OCI-LY7 (cell line): ENCODE measurements at regions not wholly inside any gene's neighbourhood (a gene's known extent, or its start where the extent isn't known, plus 50 kb on each side); places are given as distances from the start of the nearest gene placed in this dataset.

Experiments used
- BruUV-seq: library from RNA; stranded (reverse); fragments of 400-500 nt; replicated peaks from 2 replicates; lab custom pipeline; 2021; lab: Mats Ljungman, UMichigan
- CTCF ChIA-PET: fragments of 300-600 bp; sonication (Branson Sonifier 250); formaldehyde crosslinking; loops from one replicate; lab custom pipeline; 2022; ENCODE audit warnings: antibody characterized with exemption; ENCODE audit not compliant: unreplicated experiment; lab: Charles Lee
- POLR2A ChIA-PET: fragments of 300-600 bp; sonication (Branson Sonifier 250); formaldehyde crosslinking; loops from one replicate; lab custom pipeline; 2022; ENCODE audit warnings: antibody characterized with exemption; lab: Charles Lee
- DNase-seq: peaks from one replicate; pipeline ENCODE4 v3.0.0-alpha.2; 2015; ENCODE audit warnings: low spot score
- H2AFZ ChIP-seq: fragments of 200-600 bp; sonication (generic), shearing (Covaris generic); 2 replicates; pipeline ENCODE4 v1.6.1; 2014; ENCODE audit warnings: mild to moderate bottlenecking, antibody characterized with exemption, low read length, moderate library complexity
- H3K27ac ChIP-seq: fragments of 200-600 bp; sonication (generic); 2 replicates; pipeline ENCODE4 v1.5.1; 2014; ENCODE audit warnings: mixed run types, low read depth, mild to moderate bottlenecking, moderate library complexity, low read length, inconsistent platforms; ENCODE audit not compliant: poor library complexity, severe bottlenecking
- H3K36me3 ChIP-seq: fragments of 200-600 bp; sonication (generic); 2 replicates; pipeline ENCODE4 v1.6.1; 2014; ENCODE audit warnings: mild to moderate bottlenecking, antibody characterized with exemption, low read length, moderate library complexity, mixed read lengths; ENCODE audit not compliant: insufficient read depth
- H3K4me1 ChIP-seq: fragments of 200-600 bp; sonication (generic); 2 replicates; pipeline ENCODE4 v1.5.1; 2014; ENCODE audit warnings: mild to moderate bottlenecking, low read length; ENCODE audit not compliant: insufficient read depth, poor library complexity, severe bottlenecking
- H3K4me2 ChIP-seq: fragments of 200-600 bp; sonication (generic); 2 replicates; pipeline ENCODE4 v1.6.1; 2014; ENCODE audit warnings: mild to moderate bottlenecking, low read length
- H3K4me3 ChIP-seq: fragments of 200-600 bp; sonication (generic); 2 replicates; pipeline ENCODE4 v1.5.1; 2014; ENCODE audit warnings: mild to moderate bottlenecking, low read depth, low read length; ENCODE audit not compliant: poor library complexity, severe bottlenecking
- H3K79me2 ChIP-seq: fragments of 200-600 bp; sonication (generic); 2 replicates; pipeline ENCODE4 v1.6.1; 2016; ENCODE audit warnings: low read depth, mild to moderate bottlenecking, low read length, moderate library complexity, mixed read lengths; ENCODE audit not compliant: insufficient read depth
- H3K9me2 ChIP-seq: fragments of 200-600 bp; sonication (generic); 2 replicates; pipeline ENCODE4 v1.6.1; 2016; ENCODE audit warnings: mild to moderate bottlenecking, low read length, mixed read lengths; ENCODE audit not compliant: insufficient read depth
- H3K9me3 ChIP-seq: fragments of 200-600 bp; sonication (generic); 2 replicates; pipeline ENCODE4 v1.6.1; 2014; ENCODE audit warnings: mild to moderate bottlenecking, mixed run types, low read length, mixed read lengths
- H4K20me1 ChIP-seq: fragments of 200-600 bp; sonication (generic); 2 replicates; pipeline ENCODE4 v1.6.1; 2014; ENCODE audit warnings: mild to moderate bottlenecking, antibody characterized with exemption, low read length, moderate library complexity, mixed read lengths; ENCODE audit not compliant: insufficient read depth
- EZH2phosphoT487 ChIP-seq: fragments of 200-600 bp; sonication (generic); IDR thresholded peaks from 2 replicates; pipeline ENCODE4 v1.6.1; 2018; ENCODE audit warnings: low read depth, borderline replicate concordance, mild to moderate bottlenecking, mixed run types, antibody characterized with exemption, low read length, moderate library complexity, mixed read lengths
- intact Hi-C: fragments of 100-400 bp; cut with micrococcal nuclease; formaldehyde crosslinking; loops from one replicate; pipeline ENCODE4 v1.10.0; 2022; ENCODE audit not compliant: unreplicated experiment
- TF ChIP-seq, protein P1 (sequence below): fragments of 200-600 bp; sonication (generic); conservative IDR thresholded peaks from 2 replicates; pipeline ENCODE4 v1.5.1; 2014; ENCODE audit warnings: mild to moderate bottlenecking, antibody characterized with exemption, low read length, moderate library complexity, mixed read lengths

DNA sequence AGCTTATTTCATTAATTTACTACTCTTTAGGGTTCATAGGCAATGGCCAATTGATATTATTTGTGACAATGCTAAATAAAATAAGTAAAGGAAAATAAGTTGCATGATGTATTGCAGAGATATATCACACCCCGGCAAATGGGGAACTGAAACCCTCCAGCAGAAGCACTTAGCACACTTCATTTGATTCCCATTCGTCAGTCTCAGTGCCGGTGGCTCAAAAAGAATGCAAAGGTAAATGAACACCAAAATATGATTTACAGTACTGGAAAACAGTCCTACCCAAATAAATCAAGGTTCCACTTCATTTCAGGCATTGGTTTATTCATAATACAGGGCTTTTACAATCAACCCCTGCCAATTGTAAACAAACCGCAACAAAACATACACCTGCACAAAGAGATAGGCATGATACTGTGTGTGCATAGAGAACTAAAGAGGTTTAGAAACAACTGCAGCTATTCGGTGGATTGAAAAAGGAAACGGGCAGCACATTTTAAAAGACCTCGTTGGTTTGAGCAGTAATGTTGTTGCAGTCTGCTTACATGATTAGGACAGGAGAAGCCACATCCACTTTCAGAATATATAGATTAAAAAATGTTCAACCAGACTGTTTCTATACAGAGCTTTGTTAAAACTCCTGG lies 1019.2 kb downstream of the TTLL7 start:
- POLR2A ChIA-PET: interaction anchor here (0.7 kb wide), 1 partner anchor 23 kb away, joined by 3 read pairs; no protein-coding TSS in a partner anchor
- H3K4me2 ChIP-seq: peak overlapping the region; percentile 69
- BruUV-seq: no TSS peak
- H3K9me2 ChIP-seq: no peaks in the 10 kb centered on the region
- H3K9me3 ChIP-seq: no peaks in the 10 kb centered on the region
- H3K4me3 ChIP-seq: peak overlapping the region; percentile 50
- TF ChIP-seq, protein P1, sequence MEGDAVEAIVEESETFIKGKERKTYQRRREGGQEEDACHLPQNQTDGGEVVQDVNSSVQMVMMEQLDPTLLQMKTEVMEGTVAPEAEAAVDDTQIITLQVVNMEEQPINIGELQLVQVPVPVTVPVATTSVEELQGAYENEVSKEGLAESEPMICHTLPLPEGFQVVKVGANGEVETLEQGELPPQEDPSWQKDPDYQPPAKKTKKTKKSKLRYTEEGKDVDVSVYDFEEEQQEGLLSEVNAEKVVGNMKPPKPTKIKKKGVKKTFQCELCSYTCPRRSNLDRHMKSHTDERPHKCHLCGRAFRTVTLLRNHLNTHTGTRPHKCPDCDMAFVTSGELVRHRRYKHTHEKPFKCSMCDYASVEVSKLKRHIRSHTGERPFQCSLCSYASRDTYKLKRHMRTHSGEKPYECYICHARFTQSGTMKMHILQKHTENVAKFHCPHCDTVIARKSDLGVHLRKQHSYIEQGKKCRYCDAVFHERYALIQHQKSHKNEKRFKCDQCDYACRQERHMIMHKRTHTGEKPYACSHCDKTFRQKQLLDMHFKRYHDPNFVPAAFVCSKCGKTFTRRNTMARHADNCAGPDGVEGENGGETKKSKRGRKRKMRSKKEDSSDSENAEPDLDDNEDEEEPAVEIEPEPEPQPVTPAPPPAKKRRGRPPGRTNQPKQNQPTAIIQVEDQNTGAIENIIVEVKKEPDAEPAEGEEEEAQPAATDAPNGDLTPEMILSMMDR: no peak
- TF ChIP-seq EZH2phosphoT487: no peak
- DNase-seq: peak; percentile 83
- CTCF ChIA-PET: no interaction called here
- peak overlapping the region; percentile 75; the same call in 1 of the 2 replicates for H2AFZ ChIP-seq
- H4K20me1 ChIP-seq: no peaks in the 10 kb centered on the region
- H3K36me3 ChIP-seq: no peaks in the 10 kb centered on the region
- peaks cover 58% of the 10 kb centered on the region for H3K4me1 ChIP-seq
- intact Hi-C loops: no loop called here
- peak overlapping the region; percentile 89 for H3K27ac ChIP-seq
- no peaks in the 10 kb centered on the region for H3K79me2 ChIP-seq

DNA sequence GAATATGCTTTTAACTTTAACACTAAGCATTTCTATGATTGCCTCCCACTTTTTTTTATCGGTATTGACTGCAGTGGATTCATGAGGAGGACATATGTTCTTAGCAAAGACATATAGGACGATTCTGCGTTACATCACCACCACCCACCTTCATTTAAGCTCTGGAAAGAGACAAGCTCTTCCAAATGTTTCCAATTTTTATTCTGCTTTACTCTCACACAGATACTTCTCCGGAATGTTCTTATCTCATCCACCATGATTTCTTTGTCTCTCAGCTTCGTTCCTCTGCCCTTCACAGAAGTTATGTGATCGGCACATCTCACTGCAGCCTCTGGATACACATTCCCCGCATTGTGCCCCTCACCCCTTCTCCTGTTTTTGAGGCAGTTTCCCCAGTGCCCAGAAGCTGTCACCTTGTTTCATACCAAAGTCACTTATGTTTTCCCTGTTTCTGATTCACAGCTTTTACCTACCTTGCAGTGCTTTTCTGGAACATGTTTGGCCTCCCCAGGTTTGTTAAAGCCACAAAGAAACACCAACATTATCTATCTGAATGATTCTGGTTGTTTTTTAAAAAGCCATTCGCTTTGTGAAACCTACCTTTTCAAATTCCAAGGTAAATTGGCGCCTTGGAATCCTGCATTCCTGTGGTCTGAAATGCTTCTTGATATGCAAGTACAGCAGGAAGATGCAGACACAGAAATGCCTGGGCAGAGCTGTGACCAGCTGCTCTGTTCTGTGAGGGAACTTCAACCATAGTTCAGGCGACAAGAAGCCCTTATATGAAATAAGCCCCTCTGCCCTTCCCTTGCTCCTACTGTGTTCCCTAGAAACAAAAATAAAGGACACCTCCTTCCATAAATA lies 1020.2 kb downstream of the TTLL7 start:
- DNase-seq: peak; percentile 13
- intact Hi-C loops: no loop called here
- no peaks in the 10 kb centered on the region for H3K36me3 ChIP-seq
- no TSS peak for BruUV-seq
- no peaks in the 10 kb centered on the region for H4K20me1 ChIP-seq
- H3K9me3 ChIP-seq: no peaks in the 10 kb centered on the region
- peaks cover 51% of the 10 kb centered on the region for H3K4me1 ChIP-seq
- peak overlapping the region; percentile 11; the same call in 1 of the 2 replicates for H2AFZ ChIP-seq
- no peaks in the 10 kb centered on the region for H3K79me2 ChIP-seq
- peak overlapping the region; percentile 89 for H3K27ac ChIP-seq
- no peak overlapping the region for H3K4me3 ChIP-seq
- ChIA-PET CTCF (no interaction called here), POLR2A (interaction anchor here (0.5 kb wide), 1 partner anchor 358 kb away, joined by 9 read pairs; no protein-coding TSS in a partner anchor)
- TF ChIP-seq, protein P1: no peak
- TF ChIP-seq EZH2phosphoT487: no peak
- no peaks in the 10 kb centered on the region for H3K9me2 ChIP-seq
- H3K4me2 ChIP-seq: peak overlapping the region; percentile 69
